SK-N-SH (cell line): ENCODE measurements at regions not wholly inside any gene's neighbourhood (a gene's known extent, or its start where the extent isn't known, plus 50 kb on each side); places are given as distances from the start of the nearest gene placed in this dataset.

Source experiments
- CTCF ChIA-PET: fragments of 300-600, 350-600 bp; formaldehyde crosslinking; extraction: SDS; loops from one replicate; lab custom pipeline; 2021; lab: Yijun Ruan, JAX
- POLR2A ChIA-PET: fragments of 350-600 bp; sonication (Branson Sonifier 250); formaldehyde crosslinking; extraction: SDS; loops from one replicate; lab custom pipeline; 2020; ENCODE audit warnings: antibody characterized with exemption, inconsistent platforms; lab: Yijun Ruan, JAX
- DNase-seq: peaks from one replicate; pipeline ENCODE4 v3.0.0; 2012
- H2AFZ ChIP-seq: fragments of 200-600 bp; sonication (generic); 2 replicates; pipeline ENCODE4 v1.8.1; 2016; ENCODE audit warnings: antibody characterized with exemption, mild to moderate bottlenecking, low read depth
- H3F3A ChIP-seq: fragments of 200-600 bp; sonication (generic); replicated peaks from 2 replicates; pipeline ENCODE3; 2016; ENCODE audit warnings: antibody characterized with exemption, mild to moderate bottlenecking; ENCODE audit not compliant: insufficient read depth
- H3K27ac ChIP-seq, 2 experiments: fragments of 200-500 bp in 1 of 2; fragments of 200-600 bp in 1 of 2; sonication (Bioruptor generic) in 1 of 2; sonication (generic), shearing (Covaris generic) in 1 of 2; 2 replicates each; pipeline versions ENCODE4 v1.5.1 to v1.6.1; 2014 to 2016; ENCODE audit warnings: low read depth in 2 of 2, inconsistent platforms in 1 of 2, low read length in 1 of 2, mild to moderate bottlenecking in 1 of 2, mixed read lengths in 1 of 2
- H3K27me3 ChIP-seq: fragments of 200-600 bp; sonication (generic), shearing (Covaris generic); 2 replicates; pipeline ENCODE4 v1.6.1; 2016; ENCODE audit warnings: mixed run types; ENCODE audit not compliant: insufficient read depth
- H3K36me3 ChIP-seq, 2 experiments: fragments of 200-500 bp in 1 of 2; fragments of 200-600 bp in 1 of 2; sonication (Bioruptor generic) in 1 of 2; sonication (generic) in 1 of 2; replicated peaks in 1 of 2; 2 replicates each; pipeline versions ENCODE3 to v1.5.1; 2014 to 2016; ENCODE audit warnings: low read length in 1 of 2, mild to moderate bottlenecking in 1 of 2; ENCODE audit not compliant: insufficient read depth in 2 of 2, control insufficient read depth in 1 of 2
- H3K4me1 ChIP-seq, 2 experiments: fragments of 200-500 bp in 1 of 2; fragments of 200-600 bp in 1 of 2; sonication (Bioruptor generic) in 1 of 2; sonication (generic), shearing (Covaris generic) in 1 of 2; 2 replicates each; pipeline versions ENCODE4 v1.5.1 to v1.6.1; 2014 to 2016; ENCODE audit warnings: low read depth in 1 of 2, low read length in 1 of 2, mixed run types in 1 of 2; ENCODE audit not compliant: insufficient read depth in 2 of 2, control insufficient read depth in 1 of 2
- H3K4me2 ChIP-seq: fragments of 200-600 bp; sonication (generic), shearing (Covaris generic); 2 replicates; pipeline ENCODE4 v1.6.1; 2017; ENCODE audit warnings: mixed run types
- H3K4me3 ChIP-seq, 2 experiments: fragments of 200-500 bp in 1 of 2; fragments of 200-600 bp in 1 of 2; sonication (Bioruptor generic) in 1 of 2; sonication (generic), shearing (Covaris generic) in 1 of 2; 2 replicates each; pipeline versions ENCODE4 v1.5.1 to v1.8.1; 2014 to 2016; ENCODE audit warnings: low read depth in 2 of 2, inconsistent platforms in 1 of 2, low read length in 1 of 2, mild to moderate bottlenecking in 1 of 2, mixed read lengths in 1 of 2, moderate library complexity in 1 of 2
- H3K79me2 ChIP-seq: fragments of 200-600 bp; sonication (generic); 2 replicates; pipeline ENCODE4 v1.8.1; 2017; ENCODE audit warnings: mild to moderate bottlenecking; ENCODE audit not compliant: insufficient read depth
- H3K9ac ChIP-seq: fragments of 200-600 bp; sonication (generic); 2 replicates; pipeline ENCODE4 v1.6.1; 2017; ENCODE audit warnings: mixed run types
- H3K9me2 ChIP-seq: fragments of 200-600 bp; sonication (generic); 2 replicates; pipeline ENCODE4 v1.6.1; 2017; ENCODE audit warnings: mixed run types
- H3K9me3 ChIP-seq: fragments of 200-600 bp; sonication (generic); 2 replicates; pipeline ENCODE4 v1.6.1; 2017; ENCODE audit warnings: mixed run types, mild to moderate bottlenecking, moderate library complexity
- H4K20me1 ChIP-seq: fragments of 200-600 bp; sonication (generic); 2 replicates; pipeline ENCODE4 v1.6.1; 2017; ENCODE audit warnings: mild to moderate bottlenecking, mixed run types; ENCODE audit not compliant: insufficient read depth
- EZH2phosphoT487 ChIP-seq: fragments of 200-600 bp; sonication (generic); IDR thresholded peaks from 2 replicates; pipeline ENCODE4 v1.6.1; 2017; ENCODE audit warnings: low read depth, mixed run types, mild to moderate bottlenecking, antibody characterized with exemption, moderate library complexity, borderline replicate concordance
- FOXJ3 ChIP-seq: sonication (generic); formaldehyde crosslinking; IDR thresholded peaks from 2 replicates; pipeline ENCODE4 v1.5.1; 2020; ENCODE audit warnings: mild to moderate bottlenecking, missing genetic modification reagents
- GATA2 ChIP-seq: sonication (generic); formaldehyde crosslinking; IDR thresholded peaks from 2 replicates; pipeline ENCODE4 v1.5.0; 2020; ENCODE audit warnings: mild to moderate bottlenecking, missing genetic modification reagents
- MEF2A ChIP-seq: IDR thresholded peaks from 2 replicates; pipeline ENCODE4 v1.4.0; 2012; ENCODE audit warnings: low read depth, borderline replicate concordance
- MXI1 ChIP-seq: IDR thresholded peaks from 2 replicates; pipeline ENCODE4 v1.6.1; 2012; ENCODE audit warnings: mild to moderate bottlenecking, low read depth, low read length, improper control_type of control experiment
- POLR2AphosphoS5 ChIP-seq: IDR thresholded peaks from 2 replicates; pipeline ENCODE4 v1.6.1; 2012; ENCODE audit warnings: low read depth, low read length
- RXRA ChIP-seq: IDR thresholded peaks from 2 replicates; pipeline ENCODE4 v1.4.0; 2012; ENCODE audit warnings: low read depth, mild to moderate bottlenecking, borderline replicate concordance
- SIN3A ChIP-seq: IDR thresholded peaks from 2 replicates; pipeline ENCODE4 v1.6.1; 2012; ENCODE audit warnings: low read depth, mild to moderate bottlenecking, low read length, moderate library complexity, borderline replicate concordance
- SMC3 ChIP-seq: IDR thresholded peaks from 2 replicates; pipeline ENCODE4 v1.6.1; 2012; ENCODE audit warnings: low read depth, low read length, improper control_type of control experiment
- WGBS: methylation state at CpG from one replicate; pipeline ENCODE4 v1.1.6; 2017; ENCODE audit warnings: low lambda C conversion rate; 5-methylcytosine and 5-hydroxymethylcytosine counted together
- TF ChIP-seq, protein P1 (sequence below): IDR thresholded peaks from 2 replicates; pipeline ENCODE4 v1.4.0; 2012; ENCODE audit warnings: low read depth
- TF ChIP-seq, protein P2 (sequence below): IDR thresholded peaks from 2 replicates; pipeline ENCODE4; 2012
- TF ChIP-seq, protein P3 (sequence below): fragments of 200-600 bp; sonication (generic); IDR thresholded peaks from 2 replicates; pipeline ENCODE4 v1.6.1; 2017; ENCODE audit warnings: antibody characterized with exemption, mild to moderate bottlenecking, moderate library complexity
- TF ChIP-seq, protein P4 (sequence below): IDR thresholded peaks from 2 replicates; pipeline ENCODE4 v1.4.0; 2012; ENCODE audit warnings: low read depth, borderline replicate concordance
- TF ChIP-seq, protein P5 (sequence below): fragments of 150-350 bp; IDR thresholded peaks from 2 replicates; pipeline ENCODE4 v1.6.1; 2016; ENCODE audit warnings: mild to moderate bottlenecking, low read depth, low read length

DNA sequence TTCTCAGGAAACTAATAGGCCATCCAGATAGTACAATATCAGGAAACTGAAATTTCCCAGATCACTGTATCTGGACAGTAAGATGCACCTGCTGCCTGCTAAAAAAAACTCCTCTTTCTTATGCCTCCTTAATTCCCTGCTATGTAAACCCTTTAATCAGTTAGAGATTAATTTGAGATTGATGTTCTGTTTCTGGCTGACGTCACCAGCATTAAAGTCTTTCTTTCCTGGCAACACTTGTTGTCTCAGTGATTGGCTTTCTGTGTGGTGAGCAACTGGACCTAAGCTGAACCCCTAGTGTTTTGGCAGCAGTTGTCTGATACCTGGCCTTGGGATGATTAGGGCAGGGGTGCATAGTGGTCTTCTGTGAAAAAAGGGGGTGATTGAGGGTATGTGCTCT is 175.8 kb downstream of the TENT4A start:
- TF ChIP-seq EZH2phosphoT487 (no peak), MEF2A (no peak), SMC3 (no peak), POLR2AphosphoS5 (no peak), RXRA (no peak), SIN3A (no peak), FOXJ3 (CRISPR knock-in tag) (no peak), GATA2 (CRISPR knock-in tag) (no peak), MXI1 (no peak)
- TF ChIP-seq, protein P1, sequence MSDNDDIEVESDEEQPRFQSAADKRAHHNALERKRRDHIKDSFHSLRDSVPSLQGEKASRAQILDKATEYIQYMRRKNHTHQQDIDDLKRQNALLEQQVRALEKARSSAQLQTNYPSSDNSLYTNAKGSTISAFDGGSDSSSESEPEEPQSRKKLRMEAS, result no peak
- TF ChIP-seq, protein P2, sequence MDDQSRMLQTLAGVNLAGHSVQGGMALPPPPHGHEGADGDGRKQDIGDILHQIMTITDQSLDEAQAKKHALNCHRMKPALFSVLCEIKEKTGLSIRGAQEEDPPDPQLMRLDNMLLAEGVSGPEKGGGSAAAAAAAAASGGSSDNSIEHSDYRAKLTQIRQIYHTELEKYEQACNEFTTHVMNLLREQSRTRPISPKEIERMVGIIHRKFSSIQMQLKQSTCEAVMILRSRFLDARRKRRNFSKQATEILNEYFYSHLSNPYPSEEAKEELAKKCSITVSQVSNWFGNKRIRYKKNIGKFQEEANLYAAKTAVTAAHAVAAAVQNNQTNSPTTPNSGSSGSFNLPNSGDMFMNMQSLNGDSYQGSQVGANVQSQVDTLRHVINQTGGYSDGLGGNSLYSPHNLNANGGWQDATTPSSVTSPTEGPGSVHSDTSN, result no peak
- TF ChIP-seq, protein P3, sequence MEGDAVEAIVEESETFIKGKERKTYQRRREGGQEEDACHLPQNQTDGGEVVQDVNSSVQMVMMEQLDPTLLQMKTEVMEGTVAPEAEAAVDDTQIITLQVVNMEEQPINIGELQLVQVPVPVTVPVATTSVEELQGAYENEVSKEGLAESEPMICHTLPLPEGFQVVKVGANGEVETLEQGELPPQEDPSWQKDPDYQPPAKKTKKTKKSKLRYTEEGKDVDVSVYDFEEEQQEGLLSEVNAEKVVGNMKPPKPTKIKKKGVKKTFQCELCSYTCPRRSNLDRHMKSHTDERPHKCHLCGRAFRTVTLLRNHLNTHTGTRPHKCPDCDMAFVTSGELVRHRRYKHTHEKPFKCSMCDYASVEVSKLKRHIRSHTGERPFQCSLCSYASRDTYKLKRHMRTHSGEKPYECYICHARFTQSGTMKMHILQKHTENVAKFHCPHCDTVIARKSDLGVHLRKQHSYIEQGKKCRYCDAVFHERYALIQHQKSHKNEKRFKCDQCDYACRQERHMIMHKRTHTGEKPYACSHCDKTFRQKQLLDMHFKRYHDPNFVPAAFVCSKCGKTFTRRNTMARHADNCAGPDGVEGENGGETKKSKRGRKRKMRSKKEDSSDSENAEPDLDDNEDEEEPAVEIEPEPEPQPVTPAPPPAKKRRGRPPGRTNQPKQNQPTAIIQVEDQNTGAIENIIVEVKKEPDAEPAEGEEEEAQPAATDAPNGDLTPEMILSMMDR, result no peak
- TF ChIP-seq, protein P4, sequence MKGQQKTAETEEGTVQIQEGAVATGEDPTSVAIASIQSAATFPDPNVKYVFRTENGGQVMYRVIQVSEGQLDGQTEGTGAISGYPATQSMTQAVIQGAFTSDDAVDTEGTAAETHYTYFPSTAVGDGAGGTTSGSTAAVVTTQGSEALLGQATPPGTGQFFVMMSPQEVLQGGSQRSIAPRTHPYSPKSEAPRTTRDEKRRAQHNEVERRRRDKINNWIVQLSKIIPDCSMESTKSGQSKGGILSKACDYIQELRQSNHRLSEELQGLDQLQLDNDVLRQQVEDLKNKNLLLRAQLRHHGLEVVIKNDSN, result no peak
- TF ChIP-seq, protein P5, sequence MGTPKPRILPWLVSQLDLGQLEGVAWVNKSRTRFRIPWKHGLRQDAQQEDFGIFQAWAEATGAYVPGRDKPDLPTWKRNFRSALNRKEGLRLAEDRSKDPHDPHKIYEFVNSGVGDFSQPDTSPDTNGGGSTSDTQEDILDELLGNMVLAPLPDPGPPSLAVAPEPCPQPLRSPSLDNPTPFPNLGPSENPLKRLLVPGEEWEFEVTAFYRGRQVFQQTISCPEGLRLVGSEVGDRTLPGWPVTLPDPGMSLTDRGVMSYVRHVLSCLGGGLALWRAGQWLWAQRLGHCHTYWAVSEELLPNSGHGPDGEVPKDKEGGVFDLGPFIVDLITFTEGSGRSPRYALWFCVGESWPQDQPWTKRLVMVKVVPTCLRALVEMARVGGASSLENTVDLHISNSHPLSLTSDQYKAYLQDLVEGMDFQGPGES, result no peak
- POLR2A ChIA-PET, result no interaction called here
- no peaks in the 10 kb centered on the region for H4K20me1 ChIP-seq

More for the DNA sequence above, 175.8 kb downstream of the TENT4A start:
- no peaks in the 10 kb centered on the region for H3K27me3 ChIP-seq
- 4% methylated on average over 1 of the region's 1 CpG for WGBS
- H3K4me3 ChIP-seq, result no peak overlapping the region
- H3K9ac ChIP-seq, result no peak overlapping the region
- CTCF ChIA-PET, result no interaction called here
- no peaks in the 10 kb centered on the region for H3K4me1 ChIP-seq
- H3K36me3 ChIP-seq, result no peaks in the 10 kb centered on the region
- H3K27ac ChIP-seq, result no peak overlapping the region
- H3F3A ChIP-seq, result no peaks in the 10 kb centered on the region
- no peaks in the 10 kb centered on the region for H3K9me2 ChIP-seq
- DNase-seq, result no peak
- no peak overlapping the region for H3K4me2 ChIP-seq
- no peaks in the 10 kb centered on the region for H3K79me2 ChIP-seq
- H2AFZ ChIP-seq, result no peak overlapping the region
- no peaks in the 10 kb centered on the region for H3K9me3 ChIP-seq
